SU-DHL-6 (cell line): ENCODE measurements at regions not wholly inside any gene's neighbourhood (a gene's known extent, or its start where the extent isn't known, plus 50 kb on each side); places are given as distances from the start of the nearest gene placed in this dataset.

Source experiments
- CTCF ChIP-seq: fragments of 200-600 bp; sonication (generic); IDR thresholded peaks from one replicate; pipeline ENCODE4 v1.5.1; 2017; ENCODE audit warnings: antibody characterized with exemption, mild to moderate bottlenecking, low read length, moderate library complexity; ENCODE audit not compliant: insufficient read depth, poor library complexity, severe bottlenecking
- EZH2phosphoT487 ChIP-seq: fragments of 200-600 bp; sonication (generic), shearing (Covaris generic); conservative IDR thresholded peaks from 2 replicates; pipeline ENCODE4 v1.6.1; 2018; ENCODE audit warnings: mild to moderate bottlenecking, antibody characterized with exemption, low read length, moderate library complexity, mixed read lengths

GRCh38 chr9:19875291-19875920 is 86.6 kb upstream of the SLC24A2 start:
- TF ChIP-seq CTCF (no peak), EZH2phosphoT487 (no peak)
